Activated T-helper 2 cell treated with anti-CD3 and anti-CD28 coated beads, Interferon-gamma antibody, Interleukin-2, Interleukin-4, amounts not matched to agents 10 μg/mL and 5 μg/mL and 100 μg/mL, durations not matched to agents 14 hours and 24 hours and 36 hours (primary cell): ENCODE measurements at regions not wholly inside any gene's neighbourhood (a gene's known extent, or its start where the extent isn't known, plus 50 kb on each side); places are given as distances from the start of the nearest gene placed in this dataset.
"Not testable (repeated sequence)": the region's sequence is repeated elsewhere in the genome, so short reads cannot be mapped to it uniquely, and the experiment has no call there.

Source experiments
- DNase-seq: peaks from one replicate; pipeline ENCODE4 v3.0.0; 2021; ENCODE audit warnings: low spot score
- H3K27ac Mint-ChIP-seq: one replicate; pipeline ENCODE4 v1.8.0; 2021; ENCODE audit warnings: mixed read lengths
- H3K27me3 Mint-ChIP-seq: one replicate; pipeline ENCODE4 v1.8.0; 2021; ENCODE audit warnings: low read depth, mixed read lengths
- H3K36me3 Mint-ChIP-seq: one replicate; pipeline ENCODE4 v1.8.0; 2021; ENCODE audit warnings: low read depth, mixed read lengths
- H3K4me1 Mint-ChIP-seq: one replicate; pipeline ENCODE4 v1.8.0; 2021; ENCODE audit warnings: low read depth, mixed read lengths
- H3K4me3 Mint-ChIP-seq: one replicate; pipeline ENCODE4 v1.8.0; 2021; ENCODE audit warnings: low read depth, mild to moderate bottlenecking, moderate library complexity, mixed read lengths
- H3K9me3 Mint-ChIP-seq: one replicate; pipeline ENCODE4 v1.8.0; 2021; ENCODE audit warnings: mixed read lengths
- intact Hi-C: fragments of 100-400 bp; cut with micrococcal nuclease; formaldehyde crosslinking; loops from one replicate; pipeline ENCODE4 v1.15.1; 2023

- no peaks in the 10 kb centered on the region for H3K36me3 Mint-ChIP-seq
- intact Hi-C loops, result no loop called here
- no peak for DNase-seq
- no peak overlapping the region for H3K27ac Mint-ChIP-seq
- H3K9me3 Mint-ChIP-seq, result peaks cover 33% of the 10 kb centered on the region
- no peaks in the 10 kb centered on the region for H3K4me1 Mint-ChIP-seq
- no peak overlapping the region for H3K4me3 Mint-ChIP-seq
- H3K27me3 Mint-ChIP-seq, result no peaks in the 10 kb centered on the region
Measured at GRCh38 chr13:65787082-65787481, 1443.1 kb downstream of the PCDH9 start.

GRCh38 chr13:65784088-65784816 lies 1445.9 kb downstream of the PCDH9 start:
- no peaks in the 10 kb centered on the region for H3K36me3 Mint-ChIP-seq
- DNase-seq, result no peak
- no peaks in the 10 kb centered on the region for H3K4me1 Mint-ChIP-seq
- H3K27me3 Mint-ChIP-seq, result no peaks in the 10 kb centered on the region
- H3K4me3 Mint-ChIP-seq, result no peak overlapping the region
- peaks cover 37% of the 10 kb centered on the region for H3K9me3 Mint-ChIP-seq
- intact Hi-C loops, result no loop called here
- no peak overlapping the region for H3K27ac Mint-ChIP-seq

- no peaks in the 10 kb centered on the region for H3K4me1 Mint-ChIP-seq
- DNase-seq, result no peak
- intact Hi-C loops, result no loop called here
- no peaks in the 10 kb centered on the region for H3K27me3 Mint-ChIP-seq
- H3K27ac Mint-ChIP-seq, result no peak overlapping the region
- H3K4me3 Mint-ChIP-seq, result no peak overlapping the region
- H3K36me3 Mint-ChIP-seq, result no peaks in the 10 kb centered on the region
- H3K9me3 Mint-ChIP-seq, result peaks cover 41% of the 10 kb centered on the region
Measured at GRCh38 chr13:65783383-65783782, 1446.8 kb downstream of the PCDH9 start.

GRCh38 chr13:65771704-65772313 lies 1458.3 kb downstream of the PCDH9 start:
- DNase-seq, H3K4me3 Mint-ChIP-seq, H3K4me1 Mint-ChIP-seq, H3K27me3 Mint-ChIP-seq, intact Hi-C loops, H3K27ac Mint-ChIP-seq, H3K36me3 Mint-ChIP-seq: not testable (repeated sequence)
- H3K9me3 Mint-ChIP-seq, result peaks cover 46% of the 10 kb centered on the region

GRCh38 chr13:65768545-65768944 lies 1461.6 kb downstream of the PCDH9 start:
- intact Hi-C loops, result no loop called here
- no peak for DNase-seq
- H3K27me3 Mint-ChIP-seq, result no peaks in the 10 kb centered on the region
- H3K4me1 Mint-ChIP-seq, result no peaks in the 10 kb centered on the region
- H3K4me3 Mint-ChIP-seq, result no peak overlapping the region
- H3K36me3 Mint-ChIP-seq, result no peaks in the 10 kb centered on the region
- H3K27ac Mint-ChIP-seq, result no peak overlapping the region
- peaks cover 32% of the 10 kb centered on the region for H3K9me3 Mint-ChIP-seq

GRCh38 chr13:65763811-65764210 lies 1466.3 kb downstream of the PCDH9 start:
- no peaks in the 10 kb centered on the region for H3K4me1 Mint-ChIP-seq
- no peaks in the 10 kb centered on the region for H3K36me3 Mint-ChIP-seq
- H3K9me3 Mint-ChIP-seq, result peaks cover 39% of the 10 kb centered on the region
- H3K4me3 Mint-ChIP-seq, result no peak overlapping the region
- no peak for DNase-seq
- no peak overlapping the region for H3K27ac Mint-ChIP-seq
- intact Hi-C loops, result no loop called here
- no peaks in the 10 kb centered on the region for H3K27me3 Mint-ChIP-seq

- no peaks in the 10 kb centered on the region for H3K36me3 Mint-ChIP-seq
- DNase-seq, result no peak
- H3K27me3 Mint-ChIP-seq, result no peaks in the 10 kb centered on the region
- H3K9me3 Mint-ChIP-seq, result peaks cover 50% of the 10 kb centered on the region
- H3K27ac Mint-ChIP-seq, result no peak overlapping the region
- intact Hi-C loops, result no loop called here
- H3K4me3 Mint-ChIP-seq, result no peak overlapping the region
- H3K4me1 Mint-ChIP-seq, result no peaks in the 10 kb centered on the region
Measured at GRCh38 chr13:65762012-65762411, 1468.1 kb downstream of the PCDH9 start.

- DNase-seq, result no peak
- no peaks in the 10 kb centered on the region for H3K4me1 Mint-ChIP-seq
- peaks cover 53% of the 10 kb centered on the region for H3K9me3 Mint-ChIP-seq
- H3K4me3 Mint-ChIP-seq, result no peak overlapping the region
- intact Hi-C loops, result no loop called here
- no peaks in the 10 kb centered on the region for H3K27me3 Mint-ChIP-seq
- H3K36me3 Mint-ChIP-seq, result no peaks in the 10 kb centered on the region
- H3K27ac Mint-ChIP-seq, result no peak overlapping the region
Measured at GRCh38 chr13:65756071-65756671, 1474.0 kb downstream of the PCDH9 start.

GRCh38 chr13:65748227-65748626 lies 1481.9 kb downstream of the PCDH9 start:
- H3K27ac Mint-ChIP-seq, result no peak overlapping the region
- H3K4me3 Mint-ChIP-seq, result no peak overlapping the region
- no peaks in the 10 kb centered on the region for H3K4me1 Mint-ChIP-seq
- H3K36me3 Mint-ChIP-seq, result no peaks in the 10 kb centered on the region
- H3K9me3 Mint-ChIP-seq, result peaks cover 46% of the 10 kb centered on the region
- no peak for DNase-seq
- intact Hi-C loops, result no loop called here
- no peaks in the 10 kb centered on the region for H3K27me3 Mint-ChIP-seq

- no peak overlapping the region for H3K27ac Mint-ChIP-seq
- H3K27me3 Mint-ChIP-seq, result no peaks in the 10 kb centered on the region
- peaks cover 44% of the 10 kb centered on the region for H3K9me3 Mint-ChIP-seq
- intact Hi-C loops, result no loop called here
- no peaks in the 10 kb centered on the region for H3K36me3 Mint-ChIP-seq
- DNase-seq, result no peak
- H3K4me3 Mint-ChIP-seq, result no peak overlapping the region
- no peaks in the 10 kb centered on the region for H3K4me1 Mint-ChIP-seq
Measured at GRCh38 chr13:65746406-65746921, 1483.7 kb downstream of the PCDH9 start.

GRCh38 chr13:65744836-65745235 lies 1485.3 kb downstream of the PCDH9 start:
- Mint-ChIP-seq H3K4me1 (no peaks in the 10 kb centered on the region), H3K4me3 (no peak overlapping the region), H3K9me3 (peaks cover 36% of the 10 kb centered on the region), H3K36me3 (no peaks in the 10 kb centered on the region), H3K27ac (no peak overlapping the region), H3K27me3 (no peaks in the 10 kb centered on the region)
- intact Hi-C loops, result no loop called here
- no peak for DNase-seq

- H3K4me3 Mint-ChIP-seq, result no peak overlapping the region
- intact Hi-C loops, result no loop called here
- DNase-seq, result no peak
- H3K4me1 Mint-ChIP-seq, result no peaks in the 10 kb centered on the region
- H3K36me3 Mint-ChIP-seq, result no peaks in the 10 kb centered on the region
- no peak overlapping the region for H3K27ac Mint-ChIP-seq
- no peaks in the 10 kb centered on the region for H3K27me3 Mint-ChIP-seq
- peaks cover 71% of the 10 kb centered on the region for H3K9me3 Mint-ChIP-seq
Measured at GRCh38 chr13:65733110-65733509, 1497.0 kb downstream of the PCDH9 start.

- intact Hi-C loops, result no loop called here
- no peaks in the 10 kb centered on the region for H3K4me1 Mint-ChIP-seq
- no peak overlapping the region for H3K27ac Mint-ChIP-seq
- no peak overlapping the region for H3K4me3 Mint-ChIP-seq
- no peaks in the 10 kb centered on the region for H3K27me3 Mint-ChIP-seq
- no peak for DNase-seq
- H3K9me3 Mint-ChIP-seq, result peaks cover 22% of the 10 kb centered on the region
- H3K36me3 Mint-ChIP-seq, result no peaks in the 10 kb centered on the region
Measured at GRCh38 chr13:65727070-65727469, 1503.1 kb downstream of the PCDH9 start.
